CD4-positive, alpha-beta T cell treated with Interleukin-17A for 4 hours (primary cell): ENCODE measurements at regions not wholly inside any gene's neighbourhood (a gene's known extent, or its start where the extent isn't known, plus 50 kb on each side); places are given as distances from the start of the nearest gene placed in this dataset.

Source experiments
- DNase-seq: peaks from one replicate; pipeline ENCODE4 v3.0.0-alpha.2; 2020; ENCODE audit warnings: mixed read lengths

DNA sequence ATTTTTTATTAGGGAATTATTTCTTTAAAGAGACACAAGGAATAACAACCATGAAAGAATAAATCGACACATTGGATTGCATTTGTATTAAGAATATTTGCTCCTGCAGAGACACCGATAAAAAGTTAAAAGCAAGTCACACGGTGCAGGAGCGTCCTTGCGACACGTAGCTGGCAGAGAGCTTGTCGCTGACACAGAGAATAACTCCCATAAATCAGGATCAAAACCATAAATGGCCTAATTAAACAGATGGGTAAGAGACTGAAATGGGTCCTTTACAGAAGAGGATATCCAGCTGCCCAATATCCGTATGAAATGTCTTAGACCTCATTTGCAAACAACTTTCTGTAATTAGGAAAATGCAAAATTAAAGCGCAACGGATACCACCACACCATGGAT is 126.1 kb upstream of the SNTG2 start:
- no peak for DNase-seq

GRCh38 chr2:821546-821945 is 129.1 kb upstream of the SNTG2 start:
- DNase-seq: no peak

- DNase-seq: no peak
Observed at GRCh38 chr2:819601-820000, 131.0 kb upstream of the SNTG2 start.

DNA sequence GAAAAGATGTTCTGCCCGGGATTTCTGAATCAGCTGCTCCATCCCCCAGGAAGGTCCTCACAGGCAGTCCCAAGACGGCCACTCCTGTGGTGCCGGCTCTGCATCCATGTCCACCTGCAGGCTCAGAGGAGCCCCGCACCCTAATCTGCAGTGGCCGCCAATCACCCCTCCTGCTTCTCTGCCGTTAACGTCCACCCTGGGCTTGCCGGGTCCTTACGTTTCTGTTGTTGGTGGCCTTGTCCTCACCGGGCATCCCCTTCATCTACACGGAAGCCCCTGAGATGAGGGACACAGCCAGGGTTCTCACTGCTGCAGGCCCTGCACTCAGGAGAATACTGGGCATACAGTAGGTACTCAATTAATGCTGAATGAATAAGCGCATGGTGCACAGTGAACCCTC is 131.5 kb upstream of the SNTG2 start:
- no peak for DNase-seq

GRCh38 chr2:817336-818015 is 133.2 kb upstream of the SNTG2 start:
- no peak for DNase-seq

DNA sequence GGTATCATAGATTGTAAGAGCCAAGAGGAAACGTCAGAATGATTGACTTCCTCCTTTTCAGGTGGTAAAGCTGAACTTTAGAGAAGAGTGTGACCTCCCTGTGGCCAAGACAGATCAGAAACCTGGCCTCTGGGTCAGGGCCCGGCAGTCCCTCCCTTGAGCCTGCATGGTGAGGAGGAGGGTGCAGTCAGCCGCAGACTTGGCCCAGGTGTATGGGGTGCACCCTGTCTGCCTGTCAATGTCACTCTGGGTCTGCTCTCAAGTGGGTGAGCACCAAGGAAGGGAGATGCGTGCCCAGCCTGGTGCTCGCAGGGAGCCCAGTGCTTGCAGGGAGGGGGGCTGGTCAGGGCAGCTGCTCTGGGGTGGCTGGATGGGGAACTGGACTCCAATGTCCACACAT is 134.4 kb upstream of the SNTG2 start:
- no peak for DNase-seq

DNA sequence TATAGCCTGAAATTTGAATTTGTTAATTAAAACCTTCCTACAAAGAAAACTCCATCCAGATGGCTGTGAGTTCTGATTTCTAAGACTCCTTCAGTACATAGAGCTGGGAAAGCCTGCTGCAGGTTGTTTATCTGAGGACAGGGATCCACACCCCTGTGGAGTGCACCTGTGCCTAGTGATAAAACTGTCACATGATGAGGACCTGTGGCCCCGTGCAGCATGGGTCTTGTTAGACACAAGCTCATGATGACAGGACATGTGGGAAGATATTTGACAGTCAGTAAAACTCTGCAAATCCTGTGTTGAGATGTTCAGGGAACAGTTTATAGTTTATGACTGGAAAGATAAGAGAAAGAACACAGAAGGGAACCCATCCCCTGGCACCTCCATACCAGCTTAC is 133.2 kb upstream of the TMEM18 start:
- no peak for DNase-seq

DNA sequence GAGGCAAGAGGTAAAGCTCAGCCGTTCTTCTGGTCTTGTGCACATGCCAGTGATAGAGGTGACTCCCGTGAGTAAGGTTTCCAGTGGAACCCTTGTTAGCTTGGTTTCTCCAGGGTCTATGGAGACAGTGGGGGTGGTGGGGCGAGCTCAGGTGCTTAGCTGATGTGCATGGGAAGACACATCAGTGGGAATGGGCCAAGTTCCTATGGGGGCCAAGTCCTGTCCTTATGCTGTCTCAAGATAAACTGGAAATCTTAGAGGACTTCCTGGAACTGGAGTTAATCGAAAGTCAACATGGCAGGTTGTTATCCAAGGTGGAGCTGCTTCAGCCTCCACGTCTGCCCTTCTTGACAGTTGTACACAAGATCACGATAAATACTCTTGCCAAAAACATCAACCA is 130.1 kb upstream of the TMEM18 start:
- DNase-seq: no peak

- no peak for DNase-seq
Observed at GRCh38 chr2:805664-806063, 128.5 kb upstream of the TMEM18 start.

DNA sequence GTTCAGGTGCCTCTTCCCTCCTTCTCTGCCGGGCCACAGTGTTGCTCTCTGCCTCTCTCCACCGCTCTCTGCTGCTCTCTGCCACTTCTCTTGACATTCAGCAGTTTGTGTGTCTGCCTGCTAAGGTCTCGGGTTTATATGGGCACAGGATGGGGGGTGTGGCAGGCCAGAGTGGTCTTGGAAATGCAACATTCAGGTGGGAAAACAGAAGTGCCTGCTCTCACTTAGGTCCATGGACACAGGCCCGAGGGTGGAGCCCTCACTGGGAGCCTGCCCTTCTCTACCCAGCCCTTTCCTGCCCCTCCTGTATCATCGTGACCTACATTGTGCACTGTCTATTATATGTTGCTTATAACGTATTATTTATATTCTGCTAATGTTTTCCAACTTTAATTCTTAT is 120.8 kb upstream of the TMEM18 start:
- no peak for DNase-seq

- DNase-seq: no peak
Observed at GRCh38 chr2:797556-797955, 120.3 kb upstream of the TMEM18 start.

DNA sequence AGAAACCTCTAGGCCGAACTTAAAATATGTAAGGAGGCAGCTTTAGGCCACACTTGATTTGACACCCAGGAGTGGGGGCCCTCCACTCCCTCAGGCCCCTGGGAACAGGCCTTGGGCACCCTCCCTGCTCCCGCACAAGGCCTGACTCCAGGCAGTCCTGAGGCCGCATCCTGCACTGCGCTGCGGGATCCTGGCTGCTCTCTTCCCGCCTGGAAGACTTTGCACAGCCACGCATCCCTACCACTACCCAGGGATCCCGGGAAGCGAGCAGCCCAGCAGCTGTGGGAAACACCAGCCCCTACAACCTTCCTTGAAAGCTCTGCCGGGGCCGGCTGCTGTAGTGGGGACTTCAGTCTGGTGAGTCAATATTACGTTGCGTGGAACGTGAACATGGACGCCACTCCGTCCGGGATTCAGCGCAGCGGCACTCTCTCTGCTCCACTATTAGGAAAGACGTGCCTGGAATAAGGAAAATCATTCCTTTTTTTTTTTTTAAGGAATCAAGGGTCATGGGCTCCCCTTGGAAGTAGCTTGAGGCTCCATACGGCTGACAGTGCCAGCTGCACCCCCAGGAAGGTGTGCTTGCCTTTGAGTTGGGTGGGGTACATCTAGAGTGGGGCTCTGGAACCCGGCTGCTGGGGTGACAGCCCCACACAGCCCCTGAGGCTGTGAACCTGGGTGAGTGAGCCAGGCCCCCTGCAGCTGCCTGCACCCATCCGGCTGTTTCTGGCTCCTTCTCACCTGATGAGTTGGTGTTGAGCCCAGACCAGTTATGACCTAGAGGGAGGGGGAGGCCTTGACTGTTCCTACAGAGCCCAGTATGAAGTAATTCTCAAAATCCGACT is 119.2 kb upstream of the TMEM18 start:
- DNase-seq: no peak

GRCh38 chr2:795531-796041 is 118.4 kb upstream of the TMEM18 start:
- no peak for DNase-seq

GRCh38 chr2:794554-795241 is 117.5 kb upstream of the TMEM18 start:
- DNase-seq: no peak

- DNase-seq: no peak
Observed at GRCh38 chr2:793236-793635, 116.0 kb upstream of the TMEM18 start.

DNA sequence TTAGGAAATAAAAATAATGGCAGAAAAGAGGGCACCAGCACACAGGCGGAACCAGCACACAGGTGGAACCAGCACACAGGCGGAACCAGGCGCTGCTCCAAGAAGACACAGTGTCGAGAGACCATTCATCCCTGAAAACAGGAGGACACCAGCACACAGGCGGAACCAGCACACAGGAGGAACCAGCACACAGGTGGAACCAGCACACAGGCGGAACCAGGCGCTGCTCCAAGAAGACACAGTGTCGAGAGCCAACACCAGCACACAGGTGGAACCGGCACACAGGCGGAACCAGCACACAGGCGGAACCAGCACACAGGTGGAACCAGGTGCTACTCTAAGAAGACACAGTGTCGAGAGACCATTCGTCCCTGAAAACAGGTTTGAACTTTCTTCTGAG is 115.5 kb upstream of the TMEM18 start:
- DNase-seq: no peak

DNA sequence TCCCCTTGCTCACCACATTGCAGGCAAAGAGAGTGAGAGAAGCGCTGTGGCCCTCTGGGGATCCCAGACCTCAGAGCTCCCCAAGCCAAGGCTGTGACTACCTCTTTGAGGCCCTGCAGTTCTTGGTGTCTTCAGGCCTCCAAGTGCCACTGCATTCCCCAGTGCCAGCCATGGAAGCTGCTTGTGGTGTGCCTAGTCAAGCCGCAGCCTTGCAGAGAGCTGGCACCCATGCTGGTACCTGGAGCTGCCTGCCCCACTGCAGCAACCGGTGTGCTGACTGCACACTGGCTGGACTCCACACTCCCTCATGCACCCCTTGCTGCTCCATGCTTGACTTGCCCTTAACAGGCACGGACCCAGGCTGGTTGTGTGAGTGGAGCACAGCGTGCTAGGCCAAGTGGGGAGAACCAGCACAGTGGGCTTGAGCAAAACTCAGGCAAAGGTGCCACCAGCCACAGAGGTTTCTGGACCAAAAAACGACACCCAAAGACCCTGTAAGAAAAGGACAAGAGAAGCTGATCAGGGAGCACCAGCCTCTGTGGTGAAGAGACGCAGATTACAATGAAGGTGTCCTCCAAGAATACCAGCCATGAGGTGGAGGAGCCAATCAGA is 113.5 kb upstream of the TMEM18 start:
- no peak for DNase-seq

- DNase-seq: no peak
Observed at GRCh38 chr2:790081-790480, 112.9 kb upstream of the TMEM18 start.

- no peak for DNase-seq
Observed at GRCh38 chr2:789529-789928, 112.3 kb upstream of the TMEM18 start.

GRCh38 chr2:788227-789032 is 111.2 kb upstream of the TMEM18 start:
- DNase-seq: no peak

DNA sequence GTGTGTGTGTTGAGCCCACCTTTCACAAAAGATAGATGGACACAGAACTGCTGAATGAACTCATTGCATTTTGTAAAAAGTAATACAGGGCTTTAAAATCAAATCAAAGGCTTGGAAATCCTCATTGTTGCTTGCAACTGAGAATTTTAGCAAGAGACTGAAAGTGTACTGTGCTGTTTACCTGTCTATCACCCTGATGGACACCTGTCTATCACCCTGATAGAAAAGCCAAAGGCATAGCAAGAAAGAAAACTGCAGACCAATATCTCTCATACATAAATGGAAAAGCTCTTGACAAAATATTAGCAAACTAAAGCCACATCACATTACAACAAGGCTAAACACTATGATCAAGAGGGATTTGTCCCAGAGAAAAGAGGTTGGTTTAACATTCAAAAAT is 107.5 kb upstream of the TMEM18 start:
- DNase-seq: no peak

DNA sequence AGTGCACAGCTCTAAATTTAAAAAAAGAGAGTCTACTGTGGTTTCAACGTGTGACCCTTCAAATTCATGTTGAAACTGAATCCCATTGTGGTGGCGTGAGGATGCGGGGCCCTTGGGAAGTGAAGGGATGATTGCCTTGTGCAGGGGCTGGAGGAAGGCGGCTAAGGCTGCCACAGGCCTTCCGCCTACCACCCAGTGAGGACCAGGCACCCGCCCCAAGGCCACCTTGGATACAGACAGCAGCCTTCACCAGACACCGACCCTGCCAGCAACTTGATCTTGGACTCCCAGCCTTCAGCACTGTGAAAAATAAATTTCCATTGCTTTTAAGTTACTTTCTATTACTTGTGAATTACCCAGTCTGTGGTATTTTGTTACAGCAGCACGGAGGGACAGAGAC is 103.4 kb upstream of the TMEM18 start:
- DNase-seq: no peak
